DND-41 (cell line): ENCODE measurements at regions not wholly inside any gene's neighbourhood (a gene's known extent, or its start where the extent isn't known, plus 50 kb on each side); places are given as distances from the start of the nearest gene placed in this dataset.

Experiments used
- EZH2 ChIP-seq: IDR thresholded peaks from 3 replicates; pipeline ENCODE4 v1.6.1; 2012; ENCODE audit warnings: borderline replicate concordance, low read depth, mild to moderate bottlenecking, moderate library complexity, low read length, inconsistent platforms; ENCODE audit not compliant: severe bottlenecking
- TF ChIP-seq, protein P1 (sequence below): IDR thresholded peaks from 2 replicates; pipeline ENCODE4 v1.5.1; 2012; ENCODE audit warnings: borderline replicate concordance, low read length, moderate library complexity, mild to moderate bottlenecking; ENCODE audit not compliant: poor library complexity, severe bottlenecking; ENCODE audit errors: extremely low read depth

DNA sequence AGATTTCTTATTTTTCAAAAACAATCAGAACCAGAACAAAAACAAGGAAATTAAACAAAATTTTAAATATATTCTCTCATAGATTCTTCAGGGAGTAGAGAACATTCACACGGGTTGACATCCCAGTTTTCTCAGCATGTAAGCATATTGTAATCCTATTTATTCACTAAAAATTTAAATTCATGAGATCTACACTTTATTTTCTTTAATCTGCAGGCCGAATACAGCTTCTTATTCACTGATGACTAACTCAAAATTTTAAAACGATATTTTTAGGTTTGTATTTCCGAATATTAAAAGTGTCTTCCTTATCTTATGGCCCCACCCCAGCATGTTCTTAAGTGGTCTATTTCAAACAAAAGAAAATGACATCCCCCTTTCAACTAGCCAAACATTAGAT, 262.4 kb downstream of the MEIS1 start:
- TF ChIP-seq, protein P1, sequence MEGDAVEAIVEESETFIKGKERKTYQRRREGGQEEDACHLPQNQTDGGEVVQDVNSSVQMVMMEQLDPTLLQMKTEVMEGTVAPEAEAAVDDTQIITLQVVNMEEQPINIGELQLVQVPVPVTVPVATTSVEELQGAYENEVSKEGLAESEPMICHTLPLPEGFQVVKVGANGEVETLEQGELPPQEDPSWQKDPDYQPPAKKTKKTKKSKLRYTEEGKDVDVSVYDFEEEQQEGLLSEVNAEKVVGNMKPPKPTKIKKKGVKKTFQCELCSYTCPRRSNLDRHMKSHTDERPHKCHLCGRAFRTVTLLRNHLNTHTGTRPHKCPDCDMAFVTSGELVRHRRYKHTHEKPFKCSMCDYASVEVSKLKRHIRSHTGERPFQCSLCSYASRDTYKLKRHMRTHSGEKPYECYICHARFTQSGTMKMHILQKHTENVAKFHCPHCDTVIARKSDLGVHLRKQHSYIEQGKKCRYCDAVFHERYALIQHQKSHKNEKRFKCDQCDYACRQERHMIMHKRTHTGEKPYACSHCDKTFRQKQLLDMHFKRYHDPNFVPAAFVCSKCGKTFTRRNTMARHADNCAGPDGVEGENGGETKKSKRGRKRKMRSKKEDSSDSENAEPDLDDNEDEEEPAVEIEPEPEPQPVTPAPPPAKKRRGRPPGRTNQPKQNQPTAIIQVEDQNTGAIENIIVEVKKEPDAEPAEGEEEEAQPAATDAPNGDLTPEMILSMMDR = no peak
- TF ChIP-seq EZH2 = no peak
